ENCODE measurements at regions not wholly inside any gene's neighbourhood (a gene's known extent, or its start where the extent isn't known, plus 50 kb on each side); places are given as distances from the start of the nearest gene placed in this dataset.

GRCh38 chr6:170162775-170163404 is 128.0 kb downstream of the DLL1 start:
- no peaks in the 10 kb centered on the region for H3K4me1 ChIP-seq
- H3K4me2 ChIP-seq (ENCODE audit: low read length): no peak overlapping the region
- no peak overlapping the region for H2AFZ ChIP-seq
- no peaks in the 10 kb centered on the region for H3K36me3 ChIP-seq (ENCODE audit: control insufficient read depth, insufficient read depth, low read length)
- no peak overlapping the region for H3K4me3 ChIP-seq (ENCODE audit: low read depth, low read length)
- H3K79me2 ChIP-seq: no peaks in the 10 kb centered on the region
- H3K27me3 ChIP-seq (ENCODE audit: control insufficient read depth, insufficient read depth, low read length): no peaks in the 10 kb centered on the region
- no peak for TF ChIP-seq CTCF (IDR thresholded peaks at IDR 0.05)
- H3K9me3 ChIP-seq (ENCODE audit: control insufficient read depth, low read length): no peaks in the 10 kb centered on the region
- no peak overlapping the region for H3K27ac ChIP-seq
- no peak overlapping the region for H3K9ac ChIP-seq

- Histone ChIP-seq H3K27me3 (ENCODE audit: control insufficient read depth, insufficient read depth, low read length) (no peaks in the 10 kb centered on the region), H3K9ac (no peak overlapping the region), H2AFZ (no peak overlapping the region), H3K4me2 (ENCODE audit: low read length) (no peak overlapping the region), H3K9me3 (ENCODE audit: control insufficient read depth, low read length) (no peaks in the 10 kb centered on the region), H3K27ac (no peak overlapping the region), H3K4me1 (no peaks in the 10 kb centered on the region), H3K4me3 (ENCODE audit: low read depth, low read length) (no peak overlapping the region), H3K79me2 (no peaks in the 10 kb centered on the region), H3K36me3 (ENCODE audit: control insufficient read depth, insufficient read depth, low read length) (no peaks in the 10 kb centered on the region)
- TF ChIP-seq CTCF (IDR thresholded peaks at IDR 0.05): no peak
These were observed 128.7 kb downstream of the DLL1 start for GRCh38 chr6:170162011-170162774.

GRCh38 chr6:170160628-170161611 is 130.0 kb downstream of the DLL1 start:
- Histone ChIP-seq H2AFZ (no peak overlapping the region), H3K4me2 (ENCODE audit: low read length) (no peak overlapping the region), H3K4me1 (no peaks in the 10 kb centered on the region), H3K9me3 (ENCODE audit: control insufficient read depth, low read length) (no peaks in the 10 kb centered on the region), H3K36me3 (ENCODE audit: control insufficient read depth, insufficient read depth, low read length) (no peaks in the 10 kb centered on the region), H3K27me3 (ENCODE audit: control insufficient read depth, insufficient read depth, low read length) (no peaks in the 10 kb centered on the region), H3K9ac (no peak overlapping the region), H3K4me3 (ENCODE audit: low read depth, low read length) (no peak overlapping the region), H3K27ac (no peak overlapping the region), H3K79me2 (no peaks in the 10 kb centered on the region)
- TF ChIP-seq CTCF (IDR thresholded peaks at IDR 0.05): no peak

- TF ChIP-seq CTCF (IDR thresholded peaks at IDR 0.05): no peak
- Histone ChIP-seq H3K9ac (no peak overlapping the region), H3K27me3 (ENCODE audit: control insufficient read depth, insufficient read depth, low read length) (no peaks in the 10 kb centered on the region), H3K79me2 (no peaks in the 10 kb centered on the region), H3K4me3 (ENCODE audit: low read depth, low read length) (no peak overlapping the region), H3K4me2 (ENCODE audit: low read length) (no peak overlapping the region), H3K9me3 (ENCODE audit: control insufficient read depth, low read length) (no peaks in the 10 kb centered on the region), H3K4me1 (no peaks in the 10 kb centered on the region), H3K36me3 (ENCODE audit: control insufficient read depth, insufficient read depth, low read length) (no peaks in the 10 kb centered on the region), H2AFZ (no peak overlapping the region), H3K27ac (no peak overlapping the region)
These were observed 130.7 kb downstream of the DLL1 start for GRCh38 chr6:170160031-170160627.
